ENCODE measurements at regions not wholly inside any gene's neighbourhood (a gene's known extent, or its start where the extent isn't known, plus 50 kb on each side); places are given as distances from the start of the nearest gene placed in this dataset.
"Not testable (repeated sequence)": the region's sequence is repeated elsewhere in the genome, so short reads cannot be mapped to it uniquely, and the experiment has no call there.

- no peak for DNase-seq
Observed at GRCh38 chr3:64437131-64437530, 211.9 kb upstream of the PRICKLE2 start.

GRCh38 chr3:64435023-64435422, 209.8 kb upstream of the PRICKLE2 start:
- not testable (repeated sequence) for DNase-seq

- no peak for DNase-seq
Observed at GRCh38 chr3:64432870-64433269, 207.6 kb upstream of the PRICKLE2 start.

- no peak for DNase-seq
Observed at GRCh38 chr3:64431526-64432091, 206.3 kb upstream of the PRICKLE2 start.

- DNase-seq: no peak
Observed at GRCh38 chr3:64427671-64428070, 202.4 kb upstream of the PRICKLE2 start.

- no peak for DNase-seq
Observed at GRCh38 chr3:64426551-64426950, 201.3 kb upstream of the PRICKLE2 start.

GRCh38 chr3:64422932-64423331, 197.7 kb upstream of the PRICKLE2 start:
- no peak for DNase-seq

- DNase-seq: no peak
Observed at GRCh38 chr3:64422192-64422591, 196.9 kb upstream of the PRICKLE2 start.

- DNase-seq: no peak
Observed at GRCh38 chr3:64417816-64418215, 192.6 kb upstream of the PRICKLE2 start.

GRCh38 chr3:64414043-64414442, 188.8 kb upstream of the PRICKLE2 start:
- no peak for DNase-seq

GRCh38 chr3:64411101-64411500, 185.8 kb upstream of the PRICKLE2 start:
- no peak for DNase-seq

- no peak for DNase-seq
Observed at GRCh38 chr3:64410226-64410625, 185.0 kb upstream of the PRICKLE2 start.

- no peak for DNase-seq
Observed at GRCh38 chr3:64408770-64409169, 183.5 kb upstream of the PRICKLE2 start.

- DNase-seq: no peak
Observed at GRCh38 chr3:64406271-64406670, 181.0 kb upstream of the PRICKLE2 start.

GRCh38 chr3:64405211-64405835, 180.1 kb upstream of the PRICKLE2 start:
- no peak for DNase-seq

GRCh38 chr3:64400706-64401105, 175.4 kb upstream of the PRICKLE2 start:
- DNase-seq: no peak

- DNase-seq: peak; percentile 6
Observed at GRCh38 chr3:64399205-64399800, 174.0 kb upstream of the PRICKLE2 start.

- no peak for DNase-seq
Observed at GRCh38 chr3:64398476-64398875, 173.2 kb upstream of the PRICKLE2 start.

- DNase-seq: no peak
Observed at GRCh38 chr3:64398006-64398405, 172.7 kb upstream of the PRICKLE2 start.

GRCh38 chr3:64397573-64397972, 172.3 kb upstream of the PRICKLE2 start:
- DNase-seq: no peak

- no peak for DNase-seq
Observed at GRCh38 chr3:64395490-64395889, 170.2 kb upstream of the PRICKLE2 start.

GRCh38 chr3:64393193-64393592, 167.9 kb upstream of the PRICKLE2 start:
- no peak for DNase-seq

GRCh38 chr3:64392001-64392400, 166.7 kb upstream of the PRICKLE2 start:
- DNase-seq: no peak

GRCh38 chr3:64390893-64391292, 165.6 kb upstream of the PRICKLE2 start:
- no peak for DNase-seq

GRCh38 chr3:64388886-64389285, 163.6 kb upstream of the PRICKLE2 start:
- no peak for DNase-seq
